ENCODE measurements at regions not wholly inside any gene's neighbourhood (a gene's known extent, or its start where the extent isn't known, plus 50 kb on each side); places are given as distances from the start of the nearest gene placed in this dataset.

DNA sequence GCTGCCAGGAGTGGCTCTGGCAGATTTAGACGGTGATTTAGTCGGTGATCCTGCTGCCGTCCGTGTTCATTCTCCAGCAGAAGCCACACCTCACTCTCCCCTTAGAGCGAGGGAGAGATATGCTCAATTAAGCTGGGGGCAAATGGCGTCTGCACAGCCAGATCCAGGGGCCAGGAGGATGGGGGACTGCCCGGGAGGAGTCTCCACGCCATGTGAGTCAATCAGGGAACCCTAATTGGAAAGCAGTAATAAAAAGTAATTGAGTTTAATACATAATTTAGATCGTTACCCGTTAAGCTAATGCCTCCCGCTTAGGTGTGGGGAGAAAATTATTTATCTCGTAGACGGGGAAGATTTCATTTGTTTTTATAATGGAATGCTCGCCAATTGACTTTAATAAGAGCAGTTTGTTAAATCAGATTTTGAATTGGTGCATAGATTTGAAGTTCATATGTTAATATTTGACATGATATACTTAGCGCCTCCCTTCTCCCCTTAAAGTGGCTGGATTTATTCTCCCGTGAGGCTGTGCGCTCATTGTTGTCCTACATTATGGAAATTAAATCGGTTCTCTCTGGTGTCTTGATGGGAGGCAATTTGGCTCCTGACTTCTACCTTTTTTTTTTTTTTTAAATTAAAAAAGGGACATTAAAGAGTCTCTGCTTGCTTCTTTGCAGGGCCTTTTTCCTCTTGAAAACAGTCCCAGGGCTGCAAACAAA lies 104.9 kb upstream of the C14orf180 start:
- no peak overlapping the region for H3K4me3 ChIP-seq (ENCODE audit: low read length)
- DNase-seq (ENCODE audit: low read depth), result no peak
- TF ChIP-seq, protein P1, sequence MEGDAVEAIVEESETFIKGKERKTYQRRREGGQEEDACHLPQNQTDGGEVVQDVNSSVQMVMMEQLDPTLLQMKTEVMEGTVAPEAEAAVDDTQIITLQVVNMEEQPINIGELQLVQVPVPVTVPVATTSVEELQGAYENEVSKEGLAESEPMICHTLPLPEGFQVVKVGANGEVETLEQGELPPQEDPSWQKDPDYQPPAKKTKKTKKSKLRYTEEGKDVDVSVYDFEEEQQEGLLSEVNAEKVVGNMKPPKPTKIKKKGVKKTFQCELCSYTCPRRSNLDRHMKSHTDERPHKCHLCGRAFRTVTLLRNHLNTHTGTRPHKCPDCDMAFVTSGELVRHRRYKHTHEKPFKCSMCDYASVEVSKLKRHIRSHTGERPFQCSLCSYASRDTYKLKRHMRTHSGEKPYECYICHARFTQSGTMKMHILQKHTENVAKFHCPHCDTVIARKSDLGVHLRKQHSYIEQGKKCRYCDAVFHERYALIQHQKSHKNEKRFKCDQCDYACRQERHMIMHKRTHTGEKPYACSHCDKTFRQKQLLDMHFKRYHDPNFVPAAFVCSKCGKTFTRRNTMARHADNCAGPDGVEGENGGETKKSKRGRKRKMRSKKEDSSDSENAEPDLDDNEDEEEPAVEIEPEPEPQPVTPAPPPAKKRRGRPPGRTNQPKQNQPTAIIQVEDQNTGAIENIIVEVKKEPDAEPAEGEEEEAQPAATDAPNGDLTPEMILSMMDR (IDR thresholded peaks at IDR 0.05; ENCODE audit: insufficient read depth, low read depth, low read length, missing control alignments), result no peak

DNA sequence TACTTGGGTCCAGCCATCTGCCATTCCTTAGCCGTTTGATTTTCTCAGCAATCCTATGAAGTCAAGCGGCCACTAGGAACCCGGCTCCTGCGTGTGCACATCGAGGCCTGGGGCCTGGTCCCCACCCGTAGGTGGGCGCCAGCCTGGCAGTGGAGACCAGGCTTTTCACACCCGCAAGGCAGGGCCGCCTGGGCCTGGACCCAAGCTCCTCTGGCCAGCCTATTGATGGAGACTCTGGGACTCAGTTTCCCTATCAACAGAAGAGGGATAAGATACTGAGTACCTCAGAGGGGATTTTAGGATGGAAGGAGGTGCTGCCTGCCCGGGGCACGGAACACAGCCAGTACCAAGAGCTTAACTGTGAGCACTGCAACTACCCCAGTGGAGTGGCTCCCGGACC lies 104.3 kb upstream of the C14orf180 start:
- H3K4me3 ChIP-seq (ENCODE audit: low read length), result no peak overlapping the region
- no peak for DNase-seq (ENCODE audit: low read depth)
- TF ChIP-seq, protein P1 (IDR thresholded peaks at IDR 0.05; ENCODE audit: insufficient read depth, low read depth, low read length, missing control alignments), result no peak

DNA sequence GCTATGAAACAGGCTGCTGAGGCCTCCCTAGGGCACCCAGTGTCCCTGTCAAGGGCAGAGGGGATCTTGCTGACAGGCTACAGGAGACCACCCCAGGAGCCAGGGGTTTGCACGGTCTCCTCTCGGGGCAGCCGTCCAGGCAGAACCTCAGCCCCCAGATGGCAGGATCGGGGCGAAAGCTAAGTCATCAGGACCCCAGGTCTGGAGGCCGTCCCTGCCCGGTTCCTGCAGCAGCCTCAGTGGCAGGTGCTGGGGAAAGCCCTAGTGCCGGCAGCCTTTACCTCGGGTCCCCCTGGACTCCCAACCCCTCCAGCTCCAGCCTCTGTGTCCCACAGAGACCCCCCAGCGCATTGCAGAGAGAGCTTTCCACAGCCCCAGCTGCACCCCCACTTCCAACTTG lies 103.8 kb upstream of the C14orf180 start:
- H3K4me3 ChIP-seq (ENCODE audit: low read length), result no peak overlapping the region
- TF ChIP-seq, protein P1 (IDR thresholded peaks at IDR 0.05; ENCODE audit: insufficient read depth, low read depth, low read length, missing control alignments), result no peak
- no peak for DNase-seq (ENCODE audit: low read depth)

DNA sequence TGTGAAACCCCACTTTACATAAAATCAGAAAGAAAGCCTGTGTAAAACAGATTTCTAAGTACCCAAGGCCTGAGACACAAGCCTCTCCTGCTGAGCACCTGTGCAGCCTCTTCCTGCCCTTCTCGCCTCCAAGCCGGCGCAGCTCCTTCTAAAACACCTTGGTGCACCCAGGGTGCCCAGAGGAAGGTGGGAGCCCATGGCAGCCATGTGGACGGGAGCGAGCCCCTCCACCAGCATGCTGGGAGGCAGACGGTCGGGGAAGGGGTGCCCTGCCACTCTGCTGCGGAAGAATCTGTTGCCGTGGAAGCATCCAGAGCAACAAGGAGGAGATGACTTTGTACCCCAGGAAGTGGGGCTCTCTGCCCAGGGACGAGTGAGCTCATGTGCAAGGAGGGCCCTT lies 103.1 kb upstream of the C14orf180 start:
- no peak for DNase-seq (ENCODE audit: low read depth)
- H3K4me3 ChIP-seq (ENCODE audit: low read length), result no peak overlapping the region
- TF ChIP-seq, protein P1 (IDR thresholded peaks at IDR 0.05; ENCODE audit: insufficient read depth, low read depth, low read length, missing control alignments), result no peak

DNA sequence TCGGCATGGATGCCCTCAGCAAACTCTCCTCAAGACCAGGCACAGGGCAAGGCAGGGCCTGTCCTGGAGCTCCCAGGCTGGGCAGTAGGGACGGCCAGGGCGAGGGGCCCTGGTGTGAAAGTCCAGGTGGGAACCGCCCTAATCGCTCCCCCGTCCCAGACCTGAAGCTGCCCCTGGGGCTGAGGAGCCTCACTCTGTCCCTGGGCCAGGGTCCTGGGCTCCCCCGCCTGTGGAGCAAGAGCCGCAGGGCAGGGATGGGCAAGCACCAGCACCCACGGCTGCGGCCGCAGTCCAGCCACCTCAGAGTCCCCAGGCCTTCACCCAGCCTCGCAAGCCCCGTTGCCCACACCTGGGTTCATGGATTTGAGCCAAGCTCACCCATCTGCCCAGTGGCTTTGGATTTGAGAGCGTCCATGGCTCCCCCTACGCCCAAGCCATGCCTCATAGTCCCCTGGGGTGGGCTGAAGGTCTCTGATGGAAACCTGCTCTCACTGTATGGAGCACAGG lies 102.4 kb upstream of the C14orf180 start:
- DNase-seq (ENCODE audit: low read depth), result no peak
- H3K4me3 ChIP-seq (ENCODE audit: low read length), result no peak overlapping the region
- TF ChIP-seq, protein P1 (IDR thresholded peaks at IDR 0.05; ENCODE audit: insufficient read depth, low read depth, low read length, missing control alignments), result no peak

DNA sequence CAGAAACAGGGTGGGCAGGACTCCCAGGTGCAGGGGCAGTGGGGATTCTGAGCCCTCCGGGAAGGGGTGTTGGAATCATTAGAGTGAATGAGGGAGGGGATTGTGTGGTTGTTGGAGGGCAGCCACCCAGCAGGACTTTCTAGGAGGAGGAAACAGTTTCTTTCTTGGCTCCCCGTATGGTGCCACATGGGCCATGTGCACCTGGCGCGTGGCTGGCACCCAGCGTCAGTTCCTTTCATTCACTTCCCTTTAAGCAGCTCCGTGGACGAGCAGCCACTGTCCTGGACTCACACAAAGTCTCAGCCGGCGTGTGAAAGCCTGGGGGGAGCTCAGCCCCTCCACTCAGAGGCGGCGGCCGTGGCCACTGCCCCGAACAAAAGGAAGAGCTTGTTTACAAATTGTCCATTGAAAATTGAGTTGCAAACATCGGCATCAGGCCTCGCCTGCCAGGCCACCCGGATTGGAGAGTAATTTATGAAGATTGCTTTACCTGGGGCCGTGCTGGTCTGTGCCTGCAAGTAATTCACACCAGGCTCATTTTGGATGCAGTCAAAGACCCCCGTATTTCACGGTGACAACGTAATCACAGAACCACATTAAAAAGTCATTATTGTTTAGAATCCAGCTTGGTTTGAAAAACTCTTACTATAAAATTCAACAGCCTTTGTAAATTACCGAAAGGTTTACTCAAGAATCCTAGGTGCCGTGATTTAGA lies 101.7 kb upstream of the C14orf180 start:
- no peak overlapping the region for H3K4me3 ChIP-seq (ENCODE audit: low read length)
- TF ChIP-seq, protein P1 (IDR thresholded peaks at IDR 0.05; ENCODE audit: insufficient read depth, low read depth, low read length, missing control alignments), result no peak
- DNase-seq (ENCODE audit: low read depth), result no peak
